GM10248 (cell line): ENCODE measurements at regions not wholly inside any gene's neighbourhood (a gene's known extent, or its start where the extent isn't known, plus 50 kb on each side); places are given as distances from the start of the nearest gene placed in this dataset.
"Not testable (repeated sequence)": the region's sequence is repeated elsewhere in the genome, so short reads cannot be mapped to it uniquely, and the experiment has no call there.

Source experiments
- CTCF ChIA-PET: fragments of 300-600 bp; sonication (Branson Sonifier 250); formaldehyde crosslinking; extraction: SDS; loops from one replicate; lab custom pipeline; 2021; ENCODE audit warnings: antibody characterized with exemption; lab: Yijun Ruan, JAX
- POLR2A ChIA-PET: fragments of 350-650 bp; sonication (Branson Sonifier 250); formaldehyde crosslinking; extraction: SDS; loops from one replicate; lab custom pipeline; 2020; ENCODE audit warnings: antibody characterized with exemption; lab: Yijun Ruan, JAX
- DNase-seq: peaks from one replicate; pipeline ENCODE4 v3.0.0; 2012; ENCODE audit errors: extremely low spot score
- CTCF ChIP-seq: IDR thresholded peaks from 2 replicates; pipeline ENCODE4 v1.5.1; 2012; ENCODE audit warnings: mild to moderate bottlenecking, low read depth; ENCODE audit errors: extremely low read depth, missing control alignments, control extremely low read depth

DNA sequence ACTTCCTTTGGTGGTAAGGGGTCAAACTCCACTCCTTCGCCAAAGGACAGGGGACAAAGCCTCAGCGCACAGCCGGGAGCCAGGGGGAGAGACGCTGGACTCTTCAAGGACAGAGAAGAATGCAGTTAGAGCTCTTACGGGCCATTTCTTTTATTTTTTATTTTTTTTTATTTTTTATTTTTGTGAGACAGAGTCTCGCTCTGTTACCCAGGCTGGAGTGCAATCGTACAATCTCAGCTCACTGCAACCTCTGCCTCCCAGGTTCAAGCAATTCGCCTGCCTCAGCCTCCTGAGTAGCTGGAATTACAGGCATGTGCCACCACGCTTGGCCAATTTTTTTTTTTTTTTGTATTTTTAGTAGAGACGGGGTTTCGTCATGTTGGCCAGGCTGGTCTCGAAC is 93.2 kb upstream of the RPH3AL start, which contains the start of gene RFLNB:
Gene RFLNB (minus strand): TSS at position 101 of the 400 bp plus-strand sequence.
- POLR2A ChIA-PET, CTCF ChIA-PET, DNase-seq: not testable (repeated sequence)

GRCh38 chr17:444879-445454 is 92.4 kb upstream of the RPH3AL start:
- DNase-seq: no peak
- ChIA-PET CTCF (interaction anchor here (1.1 kb wide), 1 partner anchor 33 kb away, joined by 5 read pairs; no protein-coding TSS in a partner anchor), POLR2A (no interaction called here)
- TF ChIP-seq CTCF: no peak

DNA sequence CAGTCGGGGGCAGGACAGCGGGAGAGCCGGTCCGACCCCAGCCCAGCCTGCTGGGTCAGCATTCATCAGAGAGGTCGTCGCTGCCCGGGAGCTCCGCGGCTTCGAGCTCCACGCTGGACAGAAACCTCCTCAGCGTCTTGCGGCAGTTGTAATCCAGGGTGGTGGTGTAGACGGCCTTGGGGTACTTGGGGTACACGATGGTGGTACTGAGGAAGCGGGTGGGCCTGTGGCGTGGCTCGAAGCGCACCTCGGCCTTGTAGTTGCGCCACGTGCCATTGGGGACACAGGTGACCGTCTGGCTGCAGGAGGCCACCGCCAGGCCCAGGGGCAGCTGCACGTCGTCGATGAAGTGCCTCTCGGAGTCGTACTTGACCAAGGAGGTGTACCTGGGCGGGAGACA is 90.5 kb upstream of the RPH3AL start:
- no peak for DNase-seq
- no peak for TF ChIP-seq CTCF
- ChIA-PET CTCF (no interaction called here), POLR2A (no interaction called here)

DNA sequence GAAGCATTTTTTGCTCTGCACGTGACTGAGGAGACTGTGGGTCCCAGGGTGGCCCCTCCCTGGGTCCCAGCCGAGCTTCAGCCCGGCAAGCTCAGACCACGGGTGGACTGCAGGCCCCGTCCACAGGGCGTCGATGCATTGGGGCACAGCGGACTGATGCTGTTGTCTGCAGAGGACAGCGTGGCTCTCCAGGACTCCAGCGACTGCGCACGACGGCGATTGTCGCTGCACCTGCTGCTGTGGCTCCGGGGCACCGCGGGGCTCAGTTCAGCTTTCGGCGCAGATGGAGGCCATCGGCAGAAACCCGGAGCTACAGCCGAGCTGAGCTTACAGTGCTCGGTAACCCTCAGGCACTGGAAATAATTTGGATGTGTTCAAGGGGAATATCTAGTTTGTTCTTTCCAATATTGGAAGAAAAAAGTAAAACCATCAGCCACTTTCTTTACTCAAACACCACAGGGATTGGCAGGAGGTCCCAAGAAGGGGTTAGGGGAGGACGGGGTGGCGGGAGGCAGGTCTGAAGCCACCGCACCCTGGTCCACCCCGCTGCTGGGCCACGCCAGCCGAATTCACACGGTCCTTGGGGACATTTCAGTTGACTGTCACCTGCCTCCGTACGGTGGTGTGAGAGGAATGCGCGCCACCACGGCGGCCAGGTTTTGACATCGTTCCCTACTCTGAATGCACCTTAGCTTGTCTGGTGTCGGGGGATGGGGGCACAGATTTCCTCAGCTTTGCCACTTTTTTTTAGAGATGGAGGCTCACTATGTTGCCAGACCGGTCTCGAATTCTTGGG is 88.7 kb upstream of the RPH3AL start:
- no peak for DNase-seq
- POLR2A ChIA-PET: no interaction called here
- CTCF ChIA-PET: interaction anchor here (1.4 kb wide), 1 partner anchor 53 kb away, joined by 3 read pairs; no protein-coding TSS in a partner anchor
- no peak for TF ChIP-seq CTCF

DNA sequence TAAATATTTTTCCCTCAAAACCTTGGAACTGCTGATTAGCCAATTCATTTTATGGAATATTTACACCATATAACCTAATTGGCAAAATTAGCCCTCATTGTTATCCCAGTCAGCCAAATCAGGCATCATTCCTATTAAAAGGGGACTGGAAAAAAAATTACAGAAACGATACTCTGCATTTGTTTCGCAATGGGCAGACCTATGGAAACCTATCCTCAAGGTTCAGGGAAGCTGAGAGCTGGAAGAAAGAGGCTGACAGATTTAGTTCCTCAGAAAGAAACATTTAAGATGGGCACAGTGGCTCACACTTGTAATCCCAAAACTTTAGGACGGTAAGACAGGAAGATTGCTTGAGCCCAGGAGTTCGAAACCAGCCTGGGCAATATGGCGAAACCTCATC is 85.6 kb upstream of the RPH3AL start:
- CTCF ChIA-PET: interaction anchor here (1.4 kb wide), 1 partner anchor 26 kb away, joined by 3 read pairs; no protein-coding TSS in a partner anchor

DNA sequence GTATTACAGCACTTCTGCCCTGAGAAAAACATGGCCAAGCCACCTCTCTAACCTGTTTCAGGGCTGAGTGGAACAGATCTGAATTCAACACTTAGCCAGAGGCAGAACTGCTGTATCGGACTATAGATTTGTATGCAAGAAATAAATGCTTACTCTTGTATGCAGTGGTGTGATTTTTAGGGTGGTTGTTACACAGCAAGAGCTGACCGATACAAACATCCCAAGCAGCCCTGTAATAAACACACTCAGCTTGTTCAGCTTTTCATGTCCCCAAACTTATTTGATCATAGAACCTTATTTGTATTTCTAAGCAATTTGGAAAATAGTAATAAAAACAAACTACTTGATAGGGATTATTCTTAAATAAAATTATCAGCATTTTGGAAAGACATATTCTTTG is 84.9 kb upstream of the RPH3AL start:
- no peak for TF ChIP-seq CTCF
- no peak for DNase-seq
- ChIA-PET CTCF (interaction anchor here (1.4 kb wide), 1 partner anchor 25 kb away, joined by 3 read pairs; no protein-coding TSS in a partner anchor), POLR2A (no interaction called here)

More for the DNA sequence above, 85.6 kb upstream of the RPH3AL start:
- no peak for DNase-seq
- POLR2A ChIA-PET: no interaction called here
- TF ChIP-seq CTCF: no peak

- DNase-seq: no peak
- CTCF ChIA-PET: no interaction called here
- TF ChIP-seq CTCF: no peak
- POLR2A ChIA-PET: no interaction called here
Measured at GRCh38 chr17:436571-436970, 84.0 kb upstream of the RPH3AL start.

GRCh38 chr17:432471-432870 is 79.9 kb upstream of the RPH3AL start:
- POLR2A ChIA-PET, DNase-seq: not testable (repeated sequence)
- CTCF ChIA-PET: interaction anchor here (2.5 kb wide), 1 partner anchor 20 kb away, joined by 9 read pairs; no protein-coding TSS in a partner anchor
